Kidney epithelial cell (primary cell): ENCODE measurements at regions not wholly inside any gene's neighbourhood (a gene's known extent, or its start where the extent isn't known, plus 50 kb on each side); places are given as distances from the start of the nearest gene placed in this dataset.
"Not testable (repeated sequence)": the region's sequence is repeated elsewhere in the genome, so short reads cannot be mapped to it uniquely, and the experiment has no call there.

Experiments
- DNase-seq: peaks from one replicate; pipeline ENCODE4 v3.0.0-alpha.2; 2010; ENCODE audit warnings: low read depth
- H3K27me3 ChIP-seq: 2 replicates; pipeline ENCODE4 v1.6.0; 2011; ENCODE audit warnings: low read length; ENCODE audit not compliant: control insufficient read depth, insufficient read depth
- H3K36me3 ChIP-seq: 2 replicates; pipeline ENCODE4 v1.5.1; 2011; ENCODE audit warnings: low read length; ENCODE audit not compliant: control insufficient read depth, insufficient read depth
- H3K4me3 ChIP-seq: 2 replicates; pipeline ENCODE4 v1.5.1; 2011; ENCODE audit warnings: low read depth, mild to moderate bottlenecking, control low read depth, low read length

- H3K27me3 ChIP-seq, H3K36me3 ChIP-seq: not testable (repeated sequence)
- peak; percentile 81 for DNase-seq
- peak overlapping the region; percentile 44 for H3K4me3 ChIP-seq
These were observed 158.3 kb upstream of the NOTCH2NLA start for GRCh38 chr1:146386851-146387749.

GRCh38 chr1:146381196-146381595 lies 152.4 kb upstream of the NOTCH2NLA start:
- H3K36me3 ChIP-seq, DNase-seq, H3K27me3 ChIP-seq, H3K4me3 ChIP-seq: not testable (repeated sequence)

- not testable (repeated sequence) for H3K27me3 ChIP-seq, H3K36me3 ChIP-seq, H3K4me3 ChIP-seq
- DNase-seq: peak; percentile 94
These were observed 148.1 kb upstream of the NOTCH2NLA start for GRCh38 chr1:146376708-146377496.

DNA sequence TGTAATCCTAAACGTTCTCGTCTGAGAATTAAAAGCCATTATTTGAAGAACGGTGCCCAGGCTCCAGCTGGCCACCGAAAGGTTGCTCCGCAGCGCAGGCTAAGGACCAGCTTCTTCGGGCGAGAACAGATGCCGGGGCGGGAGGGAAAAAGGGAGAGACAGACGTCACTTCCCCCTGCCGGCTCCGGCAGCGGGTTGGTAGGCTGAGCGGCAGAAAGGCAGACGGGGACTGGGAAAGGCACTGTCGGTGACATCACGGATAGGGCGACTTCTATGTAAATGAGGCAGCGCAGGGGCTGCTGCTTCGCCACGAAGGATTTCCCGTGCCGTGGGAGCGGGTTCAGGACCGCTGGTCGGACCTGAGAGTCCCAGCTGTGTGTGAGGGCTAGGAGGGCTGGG lies 147.5 kb upstream of the NOTCH2NLA start:
- peak; percentile 26 for DNase-seq
- H3K36me3 ChIP-seq, H3K27me3 ChIP-seq: not testable (repeated sequence)
- H3K4me3 ChIP-seq: peak overlapping the region; percentile 31

GRCh38 chr1:146375108-146375507 lies 146.3 kb upstream of the NOTCH2NLA start:
- not testable (repeated sequence) for DNase-seq, H3K27me3 ChIP-seq, H3K4me3 ChIP-seq, H3K36me3 ChIP-seq

DNA sequence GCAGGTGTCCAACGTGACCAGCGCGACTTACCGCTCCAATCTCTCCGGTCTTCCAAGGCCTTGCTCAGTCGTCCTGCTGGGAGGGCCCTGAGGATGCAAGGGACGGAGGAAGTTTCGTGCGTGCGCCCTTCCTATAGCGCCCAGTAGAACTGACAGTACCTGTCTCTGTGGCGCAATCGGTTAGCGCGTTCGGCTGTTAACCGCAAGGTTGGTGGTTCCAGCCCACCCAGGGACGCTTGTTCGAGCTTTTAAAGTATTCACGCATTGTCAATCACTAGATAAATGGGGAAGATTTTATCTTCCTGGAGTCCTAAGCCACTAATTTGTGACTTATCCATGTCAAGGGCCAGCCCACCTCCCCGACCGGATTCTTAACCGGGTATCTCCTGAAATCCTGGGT lies 141.1 kb upstream of the NOTCH2NLA start:
- H3K27me3 ChIP-seq, H3K36me3 ChIP-seq, DNase-seq: not testable (repeated sequence)
- H3K4me3 ChIP-seq: peak overlapping the region; percentile 7

GRCh38 chr1:146355373-146355772 lies 126.6 kb upstream of the NOTCH2NLA start:
- not testable (repeated sequence) for H3K27me3 ChIP-seq, H3K4me3 ChIP-seq, H3K36me3 ChIP-seq, DNase-seq

DNA sequence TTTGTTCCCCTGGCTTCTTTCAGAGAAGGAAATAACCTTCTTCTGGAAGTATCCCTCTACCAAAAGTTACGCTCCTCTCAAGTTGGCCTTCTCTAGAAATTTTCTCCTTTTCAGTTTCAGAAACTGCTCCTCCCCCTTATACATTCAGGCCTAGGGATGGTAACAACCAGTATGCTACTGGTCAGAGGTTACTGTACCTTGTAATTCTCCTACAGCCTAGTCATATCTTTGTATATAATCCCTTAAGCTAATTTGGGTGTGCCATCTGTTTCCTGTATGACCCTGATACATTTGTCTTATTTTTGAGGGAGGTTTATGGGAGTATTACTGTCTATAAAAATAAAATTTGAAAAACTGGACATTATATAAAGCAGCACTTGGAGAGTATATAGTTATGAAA lies 98.0 kb upstream of the NOTCH2NLA start:
- not testable (repeated sequence) for H3K27me3 ChIP-seq, DNase-seq, H3K4me3 ChIP-seq, H3K36me3 ChIP-seq

DNA sequence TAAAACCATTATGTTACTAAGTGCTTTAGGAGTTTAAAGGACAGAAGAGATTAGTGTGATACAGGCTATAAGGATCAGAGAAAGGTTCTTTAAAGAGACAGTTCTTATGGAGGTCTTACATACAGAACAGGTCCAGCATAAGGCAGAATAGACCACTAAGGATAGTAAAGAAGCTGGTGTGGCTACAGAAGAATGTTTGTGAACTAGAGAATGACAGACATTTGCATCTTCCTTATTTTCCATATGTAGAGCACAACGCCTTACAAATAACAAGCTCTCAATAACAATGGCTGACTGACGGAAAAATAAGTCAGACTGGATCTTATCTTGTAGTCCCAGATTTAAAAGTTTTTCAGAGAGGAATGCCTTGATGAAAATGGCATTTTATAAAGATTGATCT lies 95.6 kb upstream of the NOTCH2NLA start:
- not testable (repeated sequence) for H3K4me3 ChIP-seq, H3K36me3 ChIP-seq, DNase-seq, H3K27me3 ChIP-seq

- not testable (repeated sequence) for H3K4me3 ChIP-seq, H3K27me3 ChIP-seq, DNase-seq, H3K36me3 ChIP-seq
These were observed 94.5 kb upstream of the NOTCH2NLA start for GRCh38 chr1:146323302-146323701.

DNA sequence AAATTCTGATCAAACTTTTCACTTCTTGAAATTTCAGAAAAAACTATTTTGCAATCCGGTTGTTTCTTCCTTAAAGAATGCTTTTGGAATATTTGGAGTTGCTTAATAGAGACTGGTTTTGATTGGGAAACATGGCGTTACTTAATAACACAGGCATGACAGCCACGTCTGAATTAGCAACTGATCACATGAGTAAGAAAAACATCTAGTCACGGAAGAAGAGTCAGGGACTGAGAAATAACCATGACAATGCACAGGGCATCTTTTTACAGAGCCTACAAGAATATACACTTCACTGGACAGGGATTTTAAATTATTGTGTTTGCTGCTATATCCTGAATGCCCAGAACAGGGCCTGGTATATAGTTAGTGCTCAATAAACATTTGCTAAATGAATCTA lies 94.1 kb upstream of the NOTCH2NLA start:
- H3K27me3 ChIP-seq, H3K36me3 ChIP-seq, DNase-seq, H3K4me3 ChIP-seq: not testable (repeated sequence)

DNA sequence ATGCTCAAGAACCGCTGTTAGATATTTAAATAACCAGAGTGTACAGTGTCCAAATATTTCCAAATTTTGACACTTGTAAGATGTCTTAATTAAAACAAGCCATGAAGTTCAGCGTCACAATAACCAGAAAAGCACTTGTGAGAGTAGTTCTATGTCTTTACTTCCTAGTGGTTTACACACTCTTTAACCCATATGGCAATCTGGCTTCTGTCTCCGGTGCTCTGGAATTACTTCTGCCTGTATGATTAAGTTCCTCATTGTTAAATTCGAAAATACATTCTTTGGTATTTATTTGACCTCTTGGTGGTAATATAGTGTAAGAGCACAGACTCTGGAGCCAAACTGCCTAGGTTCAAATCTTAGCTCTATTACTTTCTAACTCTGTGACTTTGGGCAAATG lies 89.9 kb upstream of the NOTCH2NLA start:
- not testable (repeated sequence) for H3K36me3 ChIP-seq, H3K4me3 ChIP-seq, H3K27me3 ChIP-seq, DNase-seq

DNA sequence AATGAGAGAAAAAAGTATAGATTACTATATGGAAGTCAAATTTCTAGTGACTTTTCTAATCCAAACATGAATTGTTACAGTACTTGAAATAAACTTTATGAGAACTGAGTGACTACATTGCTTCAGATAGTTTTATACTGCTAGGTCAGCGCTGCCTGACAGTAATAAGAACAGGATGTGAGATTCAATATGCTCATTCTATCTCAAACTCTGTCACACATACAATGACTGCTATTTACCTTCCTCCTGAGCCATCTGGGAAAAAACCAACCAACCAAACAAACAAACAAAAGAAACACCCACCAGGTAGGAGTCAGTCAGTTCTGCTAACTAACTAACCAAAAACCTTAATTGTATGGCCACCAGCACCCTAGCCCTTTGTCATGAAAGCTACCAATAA lies 89.0 kb upstream of the NOTCH2NLA start:
- H3K36me3 ChIP-seq, H3K27me3 ChIP-seq, H3K4me3 ChIP-seq, DNase-seq: not testable (repeated sequence)

GRCh38 chr1:146314449-146315246 lies 85.8 kb upstream of the NOTCH2NLA start:
- not testable (repeated sequence) for H3K36me3 ChIP-seq, H3K27me3 ChIP-seq, DNase-seq, H3K4me3 ChIP-seq
